GM12875 (cell line): ENCODE measurements at regions not wholly inside any gene's neighbourhood (a gene's known extent, or its start where the extent isn't known, plus 50 kb on each side); places are given as distances from the start of the nearest gene placed in this dataset.

ENCODE experiments used
- H3K4me3 ChIP-seq: one replicate; pipeline ENCODE4 v1.5.1; 2011; ENCODE audit warnings: low read depth, low read length, control low read depth
- CTCF ChIP-seq: IDR thresholded peaks from 2 replicates; pipeline ENCODE4 v1.5.1; 2011; ENCODE audit warnings: low read depth, mild to moderate bottlenecking, control low read depth, inconsistent platforms, low read length, moderate library complexity, borderline replicate concordance; ENCODE audit not compliant: insufficient read depth

- no peak for TF ChIP-seq CTCF
Observed at GRCh38 chr2:38500283-38500634, 102.5 kb downstream of the HNRNPLL start.

GRCh38 chr2:38499548-38500282 is 103.0 kb downstream of the HNRNPLL start:
- H3K4me3 ChIP-seq = no peak overlapping the region
- no peak for TF ChIP-seq CTCF

More at GRCh38 chr2:38500283-38500634, 102.5 kb downstream of the HNRNPLL start:
- H3K4me3 ChIP-seq = no peak overlapping the region

- no peak for TF ChIP-seq CTCF
- H3K4me3 ChIP-seq = no peak overlapping the region
Observed at GRCh38 chr2:38498045-38498481, 104.7 kb downstream of the HNRNPLL start.

- no peak for TF ChIP-seq CTCF
- no peak overlapping the region for H3K4me3 ChIP-seq
Observed at GRCh38 chr2:38497670-38498037, 105.1 kb downstream of the HNRNPLL start.

GRCh38 chr2:38496927-38497669 is 105.6 kb downstream of the HNRNPLL start:
- no peak for TF ChIP-seq CTCF
- no peak overlapping the region for H3K4me3 ChIP-seq

- no peak overlapping the region for H3K4me3 ChIP-seq
- TF ChIP-seq CTCF = no peak
Observed at GRCh38 chr2:38495880-38496279, 106.8 kb downstream of the HNRNPLL start.

- no peak overlapping the region for H3K4me3 ChIP-seq
- TF ChIP-seq CTCF = no peak
Observed at GRCh38 chr2:38494394-38494793, 108.3 kb downstream of the HNRNPLL start.
